Urinary bladder (tissue), 3 donors: ENCODE measurements at regions not wholly inside any gene's neighbourhood (a gene's known extent, or its start where the extent isn't known, plus 50 kb on each side); places are given as distances from the start of the nearest gene placed in this dataset.
"Not testable (repeated sequence)": the region's sequence is repeated elsewhere in the genome, so short reads cannot be mapped to it uniquely, and the experiment has no call there.

Experiments used
- DNase-seq: peaks from one replicate; pipeline ENCODE4 v3.0.0-alpha.2; 2015; ENCODE audit errors: extremely low spot score
- H3K27ac ChIP-seq: one replicate; pipeline ENCODE4 v1.5.1; 2013; ENCODE audit warnings: low read depth, mild to moderate bottlenecking, moderate library complexity
- H3K36me3 ChIP-seq: one replicate; pipeline ENCODE4 v1.6.1; 2013; ENCODE audit warnings: mild to moderate bottlenecking, moderate library complexity; ENCODE audit not compliant: insufficient read depth
- H3K4me1 ChIP-seq: one replicate; pipeline ENCODE4 v1.6.1; 2013; ENCODE audit warnings: mild to moderate bottlenecking, moderate library complexity; ENCODE audit not compliant: insufficient read depth
- H3K4me3 ChIP-seq: one replicate; pipeline ENCODE4 v1.5.1; 2013; ENCODE audit warnings: low read depth, low read length
- WGBS: extraction: QIAGEN DNeasy Blood & Tissue Kit; methylation state at CpG from one replicate; pipeline ENCODE4 v1.1.7; 2013; 5-methylcytosine and 5-hydroxymethylcytosine counted together
- donor health status: healthy with polysubstance abuse.
- donor health status: healthy.

GRCh38 chr2:144120487-144120886, 399.4 kb downstream of the ZEB2 start:
- no peak for DNase-seq
- no peaks in the 10 kb centered on the region for H3K36me3 ChIP-seq
- H3K4me1 ChIP-seq, result no peaks in the 10 kb centered on the region
- H3K4me3 ChIP-seq, result no peak overlapping the region
- 89% methylated on average over 4 of the region's 4 CpGs for WGBS
- no peak overlapping the region for H3K27ac ChIP-seq

GRCh38 chr2:144117086-144117485, 402.8 kb downstream of the ZEB2 start:
- WGBS, result 98% methylated on average over 3 of the region's 3 CpGs
- Histone ChIP-seq H3K27ac (no peak overlapping the region), H3K4me3 (no peak overlapping the region), H3K4me1 (no peaks in the 10 kb centered on the region), H3K36me3 (no peaks in the 10 kb centered on the region)
- DNase-seq, result no peak

GRCh38 chr2:144115739-144116291, 404.1 kb downstream of the ZEB2 start:
- no peak overlapping the region for H3K27ac ChIP-seq
- H3K4me1 ChIP-seq, result no peaks in the 10 kb centered on the region
- no peak overlapping the region for H3K4me3 ChIP-seq
- H3K36me3 ChIP-seq, result no peaks in the 10 kb centered on the region
- no peak for DNase-seq
- 59% methylated on average over 1 of the region's 1 CpG for WGBS

GRCh38 chr2:144114760-144115159, 405.2 kb downstream of the ZEB2 start:
- no peak for DNase-seq
- Histone ChIP-seq H3K27ac (no peak overlapping the region), H3K4me1 (no peaks in the 10 kb centered on the region), H3K4me3 (no peak overlapping the region), H3K36me3 (no peaks in the 10 kb centered on the region)
- WGBS, result 99% methylated on average over 1 of the region's 1 CpG

DNA sequence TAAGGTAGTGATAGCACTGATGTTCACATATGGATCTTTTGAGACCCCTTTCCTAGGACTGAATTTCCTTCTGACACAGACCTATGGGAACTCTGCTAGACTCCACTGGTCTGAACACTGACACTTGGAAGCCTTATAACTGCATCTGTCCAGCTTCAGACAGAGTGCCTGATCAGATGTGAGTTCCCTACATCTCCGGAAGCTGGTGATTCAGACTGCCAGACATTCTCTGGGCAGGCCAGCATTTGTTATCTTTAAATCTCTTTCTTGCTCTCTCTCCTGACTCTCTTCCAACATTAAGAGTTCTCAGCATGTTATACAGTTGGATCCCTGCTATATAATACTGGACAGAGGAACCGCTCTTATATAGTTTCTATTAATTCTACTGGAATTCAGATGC, 408.5 kb downstream of the ZEB2 start:
- no peak overlapping the region for H3K27ac ChIP-seq
- no peak for DNase-seq
- 31% methylated on average over 2 of the region's 2 CpGs for WGBS
- H3K4me1 ChIP-seq, result no peaks in the 10 kb centered on the region
- no peaks in the 10 kb centered on the region for H3K36me3 ChIP-seq
- H3K4me3 ChIP-seq, result no peak overlapping the region

- H3K4me3 ChIP-seq, DNase-seq, H3K36me3 ChIP-seq, H3K27ac ChIP-seq, H3K4me1 ChIP-seq: not testable (repeated sequence)
- WGBS, result 97% methylated on average over 3 of the region's 3 CpGs
These were observed 413.8 kb downstream of the ZEB2 start for GRCh38 chr2:144106104-144106503.

GRCh38 chr2:144102386-144102785, 417.5 kb downstream of the ZEB2 start:
- no peaks in the 10 kb centered on the region for H3K4me1 ChIP-seq
- no peak overlapping the region for H3K27ac ChIP-seq
- no peaks in the 10 kb centered on the region for H3K36me3 ChIP-seq
- no peak overlapping the region for H3K4me3 ChIP-seq
- WGBS, result 73% methylated on average over 2 of the region's 2 CpGs
- DNase-seq, result no peak

GRCh38 chr2:144099780-144100377, 420.0 kb downstream of the ZEB2 start:
- Histone ChIP-seq H3K4me1 (no peaks in the 10 kb centered on the region), H3K36me3 (no peaks in the 10 kb centered on the region), H3K27ac (no peak overlapping the region), H3K4me3 (no peak overlapping the region)
- DNase-seq, result no peak
- WGBS, result 76% methylated on average over 6 of the region's 6 CpGs

- H3K4me1 ChIP-seq, result no peaks in the 10 kb centered on the region
- WGBS, result 89% methylated on average over 4 of the region's 4 CpGs
- DNase-seq, result no peak
- H3K36me3 ChIP-seq, result no peaks in the 10 kb centered on the region
- no peak overlapping the region for H3K4me3 ChIP-seq
- H3K27ac ChIP-seq, result no peak overlapping the region
These were observed 420.6 kb downstream of the ZEB2 start for GRCh38 chr2:144099340-144099739.

DNA sequence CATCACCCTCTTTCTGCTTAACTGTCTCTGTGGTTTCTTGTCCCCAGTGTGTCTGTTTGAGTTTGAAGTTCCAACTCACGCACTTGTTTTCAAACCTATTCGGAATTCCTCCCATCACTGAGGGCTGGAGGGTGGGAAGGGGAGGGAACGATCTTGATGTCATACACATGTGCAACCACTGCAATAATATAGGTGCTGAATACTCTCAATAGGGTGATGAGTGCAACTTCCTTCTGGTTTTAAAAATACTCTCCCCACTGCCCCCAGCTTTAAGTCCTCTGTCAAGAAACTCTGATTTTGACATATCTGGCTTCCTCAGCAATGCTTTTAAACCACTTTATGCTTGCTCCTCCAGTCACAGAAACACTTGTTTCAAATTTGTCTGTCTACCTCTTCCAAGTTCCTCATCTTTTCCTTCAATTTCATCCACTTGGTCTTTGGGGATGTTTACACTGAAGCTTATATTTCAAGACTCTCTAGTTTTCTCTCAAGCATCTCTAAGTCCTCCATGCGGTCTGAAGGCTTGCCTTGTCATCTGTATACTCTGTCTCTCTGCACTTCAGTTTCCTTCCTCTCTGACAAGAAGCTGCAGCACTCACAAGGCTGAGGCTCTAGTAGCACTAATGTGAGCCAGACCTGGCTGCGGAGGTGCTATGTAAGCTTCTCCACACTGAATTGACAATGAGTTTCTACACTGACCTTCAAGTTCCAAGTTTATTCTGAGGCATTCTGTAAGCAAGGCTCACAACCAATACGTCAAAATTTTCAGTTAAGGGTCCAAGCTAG, 422.3 kb downstream of the ZEB2 start:
- no peak overlapping the region for H3K4me3 ChIP-seq
- no peak overlapping the region for H3K27ac ChIP-seq
- DNase-seq, result no peak
- 85% methylated on average over 6 of the region's 6 CpGs for WGBS
- no peaks in the 10 kb centered on the region for H3K36me3 ChIP-seq
- no peaks in the 10 kb centered on the region for H3K4me1 ChIP-seq

DNA sequence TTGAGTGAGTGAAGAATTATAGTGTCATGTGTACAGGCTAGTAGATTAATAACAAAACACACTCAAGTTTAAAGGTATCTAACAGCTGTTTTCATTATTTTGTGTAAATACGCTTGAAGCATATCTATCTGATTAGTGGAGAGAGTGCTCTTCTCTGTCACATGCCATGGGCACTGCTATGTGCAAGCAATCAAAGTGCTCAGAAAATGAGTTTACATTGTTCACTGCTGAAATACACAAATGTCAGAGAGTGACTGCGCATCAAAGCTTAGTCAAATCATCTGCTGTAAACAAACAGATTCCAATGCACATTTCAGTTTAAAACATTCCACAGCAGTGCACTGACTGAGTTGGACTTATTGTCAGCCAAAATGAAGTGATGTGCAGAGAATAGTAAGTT, 423.4 kb downstream of the ZEB2 start:
- 66% methylated on average over 2 of the region's 2 CpGs for WGBS
- H3K36me3 ChIP-seq, result no peaks in the 10 kb centered on the region
- no peaks in the 10 kb centered on the region for H3K4me1 ChIP-seq
- H3K27ac ChIP-seq, result no peak overlapping the region
- DNase-seq, result no peak
- H3K4me3 ChIP-seq, result no peak overlapping the region

GRCh38 chr2:144094408-144095151, 425.3 kb downstream of the ZEB2 start:
- H3K27ac ChIP-seq, result no peak overlapping the region
- WGBS, result 96% methylated on average over 5 of the region's 5 CpGs
- H3K4me3 ChIP-seq, result no peak overlapping the region
- no peaks in the 10 kb centered on the region for H3K36me3 ChIP-seq
- H3K4me1 ChIP-seq, result no peaks in the 10 kb centered on the region
- no peak for DNase-seq

- Histone ChIP-seq H3K27ac (no peak overlapping the region), H3K4me3 (no peak overlapping the region), H3K4me1 (no peaks in the 10 kb centered on the region), H3K36me3 (no peaks in the 10 kb centered on the region)
- WGBS, result 99% methylated on average over 3 of the region's 3 CpGs
- no peak for DNase-seq
These were observed 428.3 kb downstream of the ZEB2 start for GRCh38 chr2:144091622-144092021.

- DNase-seq, result no peak
These were observed 431.1 kb downstream of the ZEB2 start for GRCh38 chr2:144088863-144089262.

More at GRCh38 chr2:144088863-144089262, 431.1 kb downstream of the ZEB2 start:
- Histone ChIP-seq H3K36me3 (no peaks in the 10 kb centered on the region), H3K27ac (no peak overlapping the region), H3K4me3 (no peak overlapping the region), H3K4me1 (no peaks in the 10 kb centered on the region)
